Left ventricle myocardium inferior (tissue), 1 donor: ENCODE measurements at regions not wholly inside any gene's neighbourhood (a gene's known extent, or its start where the extent isn't known, plus 50 kb on each side); places are given as distances from the start of the nearest gene placed in this dataset.

ENCODE experiments used
- DNase-seq: peaks from one replicate; pipeline ENCODE4 v3.0.0-alpha.2; 2020
- H3K27ac ChIP-seq: fragments of 200-600 bp; replicated peaks from 2 replicates; pipeline ENCODE4 v1.8.0; 2021
- H3K27me3 ChIP-seq: fragments of 200-600 bp; 2 replicates; pipeline ENCODE4 v1.8.0; 2021; ENCODE audit warnings: low read depth
- H3K36me3 ChIP-seq: fragments of 200-600 bp; 2 replicates; pipeline ENCODE4 v1.8.0; 2021
- H3K4me1 ChIP-seq: fragments of 200-600 bp; 2 replicates; pipeline ENCODE4 v1.8.0; 2021
- H3K4me3 ChIP-seq: fragments of 200-600 bp; 2 replicates; pipeline ENCODE4 v1.8.0; 2021; ENCODE audit warnings: mild to moderate bottlenecking, moderate library complexity
- H3K9me3 ChIP-seq: fragments of 200-600 bp; replicated peaks from 2 replicates; pipeline ENCODE4 v1.8.0; 2021
- CTCF ChIP-seq: fragments of 200-600 bp; IDR thresholded peaks from 2 replicates; pipeline ENCODE4 v1.8.0; 2021; ENCODE audit warnings: antibody characterized with exemption, mild to moderate bottlenecking, borderline replicate concordance
- intact Hi-C: fragments of 100-400 bp; cut with micrococcal nuclease; formaldehyde crosslinking; loops from one replicate; pipeline ENCODE4 v1.11.0; 2022
- donor health status: DM: no; HTN: yes; CAD: no; lungs with severe emphysema.

- no peaks in the 10 kb centered on the region for H3K4me1 ChIP-seq
- no peak overlapping the region for H3K27ac ChIP-seq
- H3K4me3 ChIP-seq: no peak overlapping the region
- intact Hi-C loops: no loop called here
- TF ChIP-seq CTCF: no peak
- H3K27me3 ChIP-seq: peaks cover 14% of the 10 kb centered on the region
- DNase-seq: no peak
- no peaks in the 10 kb centered on the region for H3K9me3 ChIP-seq
- no peaks in the 10 kb centered on the region for H3K36me3 ChIP-seq
Measured at GRCh38 chr11:70780246-70780535, 381.9 kb downstream of the CTTN start.

GRCh38 chr11:70782401-70782913 lies 384.1 kb downstream of the CTTN start:
- no peak for TF ChIP-seq CTCF
- no peak for DNase-seq
- Histone ChIP-seq H3K4me3 (no peak overlapping the region), H3K27me3 (peaks cover 30% of the 10 kb centered on the region), H3K9me3 (no peaks in the 10 kb centered on the region), H3K27ac (no peak overlapping the region), H3K36me3 (no peaks in the 10 kb centered on the region), H3K4me1 (no peaks in the 10 kb centered on the region)
- intact Hi-C loops: no loop called here

- intact Hi-C loops: no loop called here
- no peaks in the 10 kb centered on the region for H3K36me3 ChIP-seq
- H3K4me3 ChIP-seq: no peak overlapping the region
- H3K9me3 ChIP-seq: no peaks in the 10 kb centered on the region
- no peak overlapping the region for H3K27ac ChIP-seq
- no peak for TF ChIP-seq CTCF
- no peaks in the 10 kb centered on the region for H3K4me1 ChIP-seq
- DNase-seq: no peak
- H3K27me3 ChIP-seq: peaks cover 29% of the 10 kb centered on the region
Measured at GRCh38 chr11:70783356-70783755, 385.0 kb downstream of the CTTN start.

- Histone ChIP-seq H3K27ac (no peak overlapping the region), H3K9me3 (no peaks in the 10 kb centered on the region), H3K36me3 (no peaks in the 10 kb centered on the region), H3K4me1 (no peaks in the 10 kb centered on the region), H3K27me3 (peaks cover 28% of the 10 kb centered on the region), H3K4me3 (no peak overlapping the region)
- no peak for TF ChIP-seq CTCF
- intact Hi-C loops: no loop called here
- DNase-seq: no peak
Measured at GRCh38 chr11:70783821-70784220, 385.5 kb downstream of the CTTN start.

- peaks cover 33% of the 10 kb centered on the region for H3K27me3 ChIP-seq
- H3K27ac ChIP-seq: no peak overlapping the region
- intact Hi-C loops: no loop called here
- no peak for TF ChIP-seq CTCF
- DNase-seq: no peak
- no peaks in the 10 kb centered on the region for H3K9me3 ChIP-seq
- no peaks in the 10 kb centered on the region for H3K36me3 ChIP-seq
- H3K4me3 ChIP-seq: no peak overlapping the region
- H3K4me1 ChIP-seq: no peaks in the 10 kb centered on the region
Measured at GRCh38 chr11:70785372-70785771, 387.0 kb downstream of the CTTN start.
